GM12875 (cell line): ENCODE measurements at regions not wholly inside any gene's neighbourhood (a gene's known extent, or its start where the extent isn't known, plus 50 kb on each side); places are given as distances from the start of the nearest gene placed in this dataset.

Experiments
- H3K4me3 ChIP-seq: one replicate; pipeline ENCODE4 v1.5.1; 2011; ENCODE audit warnings: low read depth, low read length, control low read depth
- TF ChIP-seq, protein P1 (sequence below): IDR thresholded peaks from 2 replicates; pipeline ENCODE4 v1.5.1; 2011; ENCODE audit warnings: low read depth, mild to moderate bottlenecking, control low read depth, inconsistent platforms, low read length, moderate library complexity, borderline replicate concordance; ENCODE audit not compliant: insufficient read depth

DNA sequence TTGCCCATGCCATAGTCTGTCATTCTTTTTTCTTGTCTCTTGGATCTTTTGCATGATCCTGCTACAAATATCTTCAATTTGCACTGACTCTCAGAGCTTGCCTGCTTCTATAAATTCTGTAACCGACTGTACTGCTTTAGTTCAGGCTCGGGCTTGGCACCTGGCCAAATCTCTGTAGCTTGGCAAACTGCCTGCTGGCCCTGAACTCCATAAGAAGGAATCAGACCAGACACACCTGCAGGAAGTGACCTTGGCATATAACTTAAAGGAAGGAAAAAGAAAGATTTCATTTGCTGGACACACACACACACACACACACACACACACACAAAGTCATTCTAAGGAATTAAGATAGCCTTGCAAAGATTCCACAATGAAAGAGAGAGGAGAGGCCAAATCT is 291.2 kb upstream of the DDX18 start:
- no peak overlapping the region for H3K4me3 ChIP-seq
- TF ChIP-seq, protein P1, sequence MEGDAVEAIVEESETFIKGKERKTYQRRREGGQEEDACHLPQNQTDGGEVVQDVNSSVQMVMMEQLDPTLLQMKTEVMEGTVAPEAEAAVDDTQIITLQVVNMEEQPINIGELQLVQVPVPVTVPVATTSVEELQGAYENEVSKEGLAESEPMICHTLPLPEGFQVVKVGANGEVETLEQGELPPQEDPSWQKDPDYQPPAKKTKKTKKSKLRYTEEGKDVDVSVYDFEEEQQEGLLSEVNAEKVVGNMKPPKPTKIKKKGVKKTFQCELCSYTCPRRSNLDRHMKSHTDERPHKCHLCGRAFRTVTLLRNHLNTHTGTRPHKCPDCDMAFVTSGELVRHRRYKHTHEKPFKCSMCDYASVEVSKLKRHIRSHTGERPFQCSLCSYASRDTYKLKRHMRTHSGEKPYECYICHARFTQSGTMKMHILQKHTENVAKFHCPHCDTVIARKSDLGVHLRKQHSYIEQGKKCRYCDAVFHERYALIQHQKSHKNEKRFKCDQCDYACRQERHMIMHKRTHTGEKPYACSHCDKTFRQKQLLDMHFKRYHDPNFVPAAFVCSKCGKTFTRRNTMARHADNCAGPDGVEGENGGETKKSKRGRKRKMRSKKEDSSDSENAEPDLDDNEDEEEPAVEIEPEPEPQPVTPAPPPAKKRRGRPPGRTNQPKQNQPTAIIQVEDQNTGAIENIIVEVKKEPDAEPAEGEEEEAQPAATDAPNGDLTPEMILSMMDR = no peak

DNA sequence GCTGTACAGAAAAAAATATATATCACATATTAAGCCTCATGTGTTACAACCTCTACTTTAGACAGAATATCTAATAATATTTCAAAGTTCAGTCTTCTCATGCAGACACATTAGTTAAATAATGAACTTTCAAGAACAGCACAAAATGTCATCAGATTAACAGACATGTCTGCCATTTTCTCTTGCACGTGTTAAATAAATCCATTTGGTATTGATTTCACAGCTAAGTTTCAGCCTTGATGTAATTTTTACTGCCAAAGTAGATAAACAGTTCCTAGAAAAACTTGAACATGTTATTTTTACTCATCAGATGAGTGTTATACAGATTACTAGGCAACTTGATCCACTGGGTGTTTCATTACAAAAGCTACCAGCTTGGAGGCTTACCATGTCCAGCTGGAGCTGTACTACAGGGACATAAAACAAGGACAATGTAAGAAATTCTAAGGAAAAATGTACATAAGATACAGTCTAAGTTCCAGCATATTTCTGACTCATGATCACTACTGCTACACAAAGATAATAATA is 290.7 kb upstream of the DDX18 start:
- TF ChIP-seq, protein P1 = no peak
- no peak overlapping the region for H3K4me3 ChIP-seq

DNA sequence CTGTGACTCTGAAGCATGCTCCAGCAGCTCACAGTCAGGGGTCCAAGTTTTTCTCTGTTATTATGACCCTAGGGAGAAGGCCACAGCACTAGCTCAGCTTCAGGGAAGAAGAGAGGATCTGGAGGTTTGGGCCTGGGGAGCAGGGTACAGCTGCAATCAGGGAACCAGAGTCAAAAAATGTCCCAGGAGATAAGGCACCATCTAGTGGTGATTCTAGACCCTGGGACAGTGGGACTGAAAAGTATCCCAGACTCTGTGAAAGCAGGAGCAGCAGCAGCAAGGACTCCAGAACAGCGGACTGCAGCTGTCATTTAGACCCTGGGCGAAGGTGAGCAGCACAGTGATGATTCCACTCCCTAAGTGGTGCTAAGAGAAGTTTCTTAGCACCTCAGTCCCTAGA is 278.4 kb upstream of the DDX18 start:
- no peak overlapping the region for H3K4me3 ChIP-seq
- TF ChIP-seq, protein P1 = peak; percentile 33; the same call in 1 of the 2 replicates

DNA sequence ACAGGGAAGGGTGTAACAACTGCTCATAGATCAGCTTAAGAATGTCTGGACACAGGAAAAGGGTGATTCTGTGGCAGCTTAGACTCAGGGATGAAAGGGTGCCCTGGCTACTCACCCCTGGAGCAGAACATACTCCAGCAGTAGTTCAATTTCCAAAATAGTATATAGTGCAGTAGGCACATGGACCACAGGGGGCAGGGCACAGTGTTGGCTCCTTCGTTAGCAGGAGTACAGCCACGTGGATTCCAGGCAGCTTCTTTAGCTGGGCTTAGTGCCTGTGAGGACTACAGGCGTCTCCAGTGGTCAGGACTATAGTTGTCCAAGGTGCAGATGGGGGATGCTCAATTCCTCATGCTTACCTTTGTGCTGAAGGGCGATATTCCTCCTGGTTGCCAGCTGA is 277.5 kb upstream of the DDX18 start:
- TF ChIP-seq, protein P1 = peak; percentile 2; the same call in 1 of the 2 replicates
- no peak overlapping the region for H3K4me3 ChIP-seq

DNA sequence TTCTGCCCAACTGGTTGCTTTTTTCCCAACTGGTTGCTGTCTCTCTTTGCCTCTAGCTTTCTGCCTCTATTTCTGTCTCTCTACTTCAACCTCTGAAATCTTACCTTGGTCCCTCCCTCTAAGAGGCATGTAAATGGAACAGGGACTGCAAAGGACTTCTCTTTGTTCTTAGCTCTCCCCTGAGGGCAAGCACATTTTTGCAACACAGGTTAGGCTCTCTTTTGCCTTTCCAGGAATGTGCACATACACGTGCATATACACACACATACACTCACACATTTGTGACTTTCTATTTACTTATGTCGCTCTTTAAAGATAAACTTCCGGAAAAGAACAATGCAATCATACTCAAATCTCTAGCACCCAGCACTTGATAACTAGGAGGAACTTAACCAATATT is 262.6 kb upstream of the DDX18 start:
- TF ChIP-seq, protein P1 = no peak
- no peak overlapping the region for H3K4me3 ChIP-seq

DNA sequence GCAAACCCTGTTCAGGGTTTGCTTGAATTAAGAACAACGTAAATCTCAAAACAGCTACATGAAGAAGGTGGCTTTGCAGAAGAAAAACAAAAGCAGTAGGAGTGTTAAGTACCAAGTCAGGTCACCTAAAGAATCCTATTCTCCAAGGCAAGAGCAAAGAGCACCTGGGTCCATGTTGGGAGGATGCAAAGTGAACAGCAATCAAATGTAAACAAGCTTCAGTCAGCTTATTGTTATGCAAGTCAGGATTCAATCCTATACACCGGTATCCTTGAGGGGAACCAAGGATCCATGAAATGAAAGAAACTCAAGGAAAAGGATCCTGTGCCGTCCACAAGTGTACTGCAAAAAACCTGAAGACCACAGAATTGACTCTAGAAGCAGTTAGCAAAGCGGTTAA is 261.0 kb upstream of the DDX18 start:
- TF ChIP-seq, protein P1 = no peak
- H3K4me3 ChIP-seq = no peak overlapping the region

DNA sequence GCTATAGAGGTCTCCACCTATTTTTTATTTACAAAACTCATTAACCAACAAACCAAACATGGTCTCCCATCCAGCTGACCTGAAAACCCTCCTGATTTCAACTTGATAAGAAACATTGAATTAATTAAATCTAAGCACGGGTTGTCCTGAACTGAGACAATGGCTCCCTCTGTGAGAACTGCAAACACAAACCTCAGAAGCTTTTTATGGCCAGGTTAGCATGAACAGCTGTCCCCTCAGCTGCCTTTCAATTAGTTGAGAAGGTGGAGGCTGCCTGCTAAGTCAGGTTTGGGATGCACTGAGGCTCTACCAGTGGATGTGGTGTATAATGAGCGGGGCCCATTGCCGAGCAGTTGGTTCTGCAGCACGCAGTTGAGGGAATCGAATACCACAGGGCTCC is 258.5 kb upstream of the DDX18 start:
- H3K4me3 ChIP-seq = no peak overlapping the region
- TF ChIP-seq, protein P1 = no peak
